GM12872 (cell line): ENCODE measurements at regions not wholly inside any gene's neighbourhood (a gene's known extent, or its start where the extent isn't known, plus 50 kb on each side); places are given as distances from the start of the nearest gene placed in this dataset.

Experiments used
- TF ChIP-seq, protein P1 (sequence below): IDR thresholded peaks from 3 replicates; pipeline ENCODE4 v1.5.1; 2011; ENCODE audit warnings: low read depth, mild to moderate bottlenecking, low read length, moderate library complexity; ENCODE audit not compliant: insufficient read depth

DNA sequence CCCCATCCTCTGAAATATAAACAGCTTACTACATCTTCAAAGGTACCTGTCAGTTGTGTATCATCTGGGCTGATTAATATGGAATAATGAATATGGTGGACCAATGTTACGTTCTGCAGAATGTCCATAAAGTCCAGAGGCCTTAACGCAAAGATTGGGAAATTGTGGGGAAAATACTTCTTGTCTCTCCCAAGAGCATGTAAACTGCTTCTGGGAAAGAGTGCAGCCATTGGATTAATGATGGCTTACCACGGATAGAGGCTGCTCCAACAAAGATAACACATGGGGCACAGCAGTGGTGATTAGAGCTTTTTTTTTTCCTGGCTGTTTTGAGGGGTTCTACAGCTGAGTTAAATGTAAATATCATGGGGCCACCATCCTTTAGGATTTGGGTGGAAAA, 340.4 kb upstream of the AKR1E2 start:
- TF ChIP-seq, protein P1, sequence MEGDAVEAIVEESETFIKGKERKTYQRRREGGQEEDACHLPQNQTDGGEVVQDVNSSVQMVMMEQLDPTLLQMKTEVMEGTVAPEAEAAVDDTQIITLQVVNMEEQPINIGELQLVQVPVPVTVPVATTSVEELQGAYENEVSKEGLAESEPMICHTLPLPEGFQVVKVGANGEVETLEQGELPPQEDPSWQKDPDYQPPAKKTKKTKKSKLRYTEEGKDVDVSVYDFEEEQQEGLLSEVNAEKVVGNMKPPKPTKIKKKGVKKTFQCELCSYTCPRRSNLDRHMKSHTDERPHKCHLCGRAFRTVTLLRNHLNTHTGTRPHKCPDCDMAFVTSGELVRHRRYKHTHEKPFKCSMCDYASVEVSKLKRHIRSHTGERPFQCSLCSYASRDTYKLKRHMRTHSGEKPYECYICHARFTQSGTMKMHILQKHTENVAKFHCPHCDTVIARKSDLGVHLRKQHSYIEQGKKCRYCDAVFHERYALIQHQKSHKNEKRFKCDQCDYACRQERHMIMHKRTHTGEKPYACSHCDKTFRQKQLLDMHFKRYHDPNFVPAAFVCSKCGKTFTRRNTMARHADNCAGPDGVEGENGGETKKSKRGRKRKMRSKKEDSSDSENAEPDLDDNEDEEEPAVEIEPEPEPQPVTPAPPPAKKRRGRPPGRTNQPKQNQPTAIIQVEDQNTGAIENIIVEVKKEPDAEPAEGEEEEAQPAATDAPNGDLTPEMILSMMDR = no peak

DNA sequence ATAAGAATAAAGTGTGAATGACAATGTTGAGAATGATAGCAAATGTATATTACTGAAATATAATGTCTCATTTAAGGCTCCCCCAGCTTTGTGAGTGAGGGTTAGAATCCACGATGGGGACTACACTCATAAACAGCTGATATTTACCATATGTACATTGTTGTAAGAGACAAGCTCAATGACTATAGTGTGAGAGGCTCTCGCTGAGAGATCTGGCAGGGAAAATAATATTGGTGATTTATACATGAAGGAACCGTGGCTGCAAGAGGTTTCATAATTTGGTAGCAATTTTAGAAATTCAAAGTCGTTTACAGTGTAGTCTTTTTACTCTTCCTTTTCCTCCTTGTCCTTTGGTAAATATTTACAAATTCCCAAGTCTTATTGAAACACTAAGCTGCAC, 342.2 kb upstream of the AKR1E2 start:
- TF ChIP-seq, protein P1 = no peak

DNA sequence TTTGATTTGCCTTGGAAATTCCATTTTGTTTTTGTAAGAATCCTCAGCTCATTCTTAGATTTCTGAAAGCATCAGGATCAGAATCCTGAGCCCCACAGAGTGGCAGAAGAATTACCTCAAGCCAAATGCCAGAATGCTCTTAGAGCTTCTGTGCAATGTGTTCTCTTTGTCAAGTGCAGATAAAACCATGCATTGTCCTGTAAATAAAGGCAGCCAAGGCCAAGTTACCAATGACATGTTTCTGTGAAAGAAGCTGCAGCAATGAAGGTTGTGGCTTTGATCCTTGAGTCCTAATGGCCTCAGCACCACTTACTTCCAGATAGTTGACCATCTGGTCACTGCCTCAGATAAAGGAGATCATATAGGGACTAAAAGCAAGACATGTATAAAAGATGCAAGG, 343.3 kb upstream of the AKR1E2 start:
- TF ChIP-seq, protein P1 = no peak

GRCh38 chr10:4481192-4481591, 344.8 kb upstream of the AKR1E2 start:
- TF ChIP-seq, protein P1 = no peak

GRCh38 chr10:4479342-4479741, 346.7 kb upstream of the AKR1E2 start:
- TF ChIP-seq, protein P1 = no peak

GRCh38 chr10:4477664-4478063, 348.3 kb upstream of the AKR1E2 start:
- TF ChIP-seq, protein P1 = no peak

DNA sequence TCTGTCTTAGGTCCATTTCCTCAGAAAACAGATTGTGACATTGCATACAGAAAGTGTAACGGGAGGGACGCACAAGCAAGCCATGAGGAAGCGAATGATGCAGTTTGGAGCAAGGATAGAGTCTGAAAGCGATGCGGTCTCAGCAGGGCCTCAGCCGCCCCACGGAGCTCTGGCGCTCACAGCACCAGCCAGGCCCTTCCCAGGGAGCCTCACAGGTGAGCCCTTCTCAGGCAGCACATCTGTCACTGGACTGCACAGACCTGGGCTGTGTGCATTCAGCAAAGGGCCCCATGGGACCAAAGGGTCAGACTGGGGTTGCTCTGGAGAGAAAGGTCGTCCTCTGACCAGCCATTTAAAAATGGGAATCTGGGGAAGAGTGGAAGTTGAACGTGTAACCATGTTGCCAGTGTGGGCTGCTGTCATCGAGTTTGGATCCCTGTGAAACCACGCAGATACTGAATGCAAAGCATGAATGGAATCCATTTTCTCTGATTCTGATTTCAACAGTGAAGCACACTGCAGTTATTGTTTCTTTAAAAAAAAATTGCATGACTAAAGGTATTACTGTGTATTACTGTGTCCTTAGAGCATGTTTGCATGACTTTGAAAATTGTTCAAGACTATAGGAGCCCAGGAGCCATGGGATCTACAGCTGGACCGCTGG, 350.0 kb upstream of the AKR1E2 start:
- TF ChIP-seq, protein P1 = no peak
